GM23338 (cell line): ENCODE measurements at regions not wholly inside any gene's neighbourhood (a gene's known extent, or its start where the extent isn't known, plus 50 kb on each side); places are given as distances from the start of the nearest gene placed in this dataset.

ENCODE experiments used
- ATAC-seq: fragments of 200-7000 bp; cut with Tn5 transposase; 3 replicates; pipeline ENCODE4 v1.9.1; 2020
- DNase-seq: peaks from one replicate; pipeline ENCODE4 v3.0.0-alpha.2; 2015; ENCODE audit warnings: low spot score
- H2AFZ ChIP-seq: fragments of 200-600 bp; sonication (generic); 2 replicates; pipeline ENCODE4 v1.8.0; 2016; ENCODE audit warnings: antibody characterized with exemption, mild to moderate bottlenecking, moderate library complexity
- H3F3A ChIP-seq: fragments of 200-600 bp; sonication (generic); replicated peaks from 2 replicates; pipeline ENCODE4 v1.8.0; 2017; ENCODE audit warnings: antibody characterized with exemption, mixed run types, low read depth
- H3K27ac ChIP-seq: fragments of 200-600 bp; sonication (generic); 2 replicates; pipeline ENCODE4 v1.6.1; 2016; ENCODE audit warnings: low read depth
- H3K27me3 ChIP-seq: fragments of 200-600 bp; sonication (generic); 2 replicates; pipeline ENCODE4 v1.8.0; 2016; ENCODE audit warnings: mild to moderate bottlenecking, mixed run types, moderate library complexity; ENCODE audit not compliant: insufficient read depth
- H3K36me3 ChIP-seq: fragments of 200-600 bp; sonication (generic); 2 replicates; pipeline ENCODE4 v1.8.0; 2016; ENCODE audit warnings: mild to moderate bottlenecking; ENCODE audit not compliant: insufficient read depth
- H3K4me1 ChIP-seq: fragments of 200-600 bp; sonication (generic); 2 replicates; pipeline ENCODE4 v1.8.0; 2016; ENCODE audit warnings: mild to moderate bottlenecking, moderate library complexity; ENCODE audit not compliant: insufficient read depth
- H3K4me2 ChIP-seq: fragments of 200-600 bp; sonication (generic); 2 replicates; pipeline ENCODE4 v1.7.1; 2017; ENCODE audit warnings: mixed run types
- H3K4me3 ChIP-seq: fragments of 200-600 bp; sonication (generic); 2 replicates; pipeline ENCODE4 v1.6.1; 2016; ENCODE audit warnings: mixed run types
- H3K79me2 ChIP-seq: fragments of 200-600 bp; sonication (generic); replicated peaks from 2 replicates; pipeline ENCODE4 v1.8.0; 2017; ENCODE audit warnings: mild to moderate bottlenecking; ENCODE audit not compliant: insufficient read depth
- H3K9me2 ChIP-seq: fragments of 200-600 bp; sonication (generic); 2 replicates; pipeline ENCODE4 v1.8.0; 2017; ENCODE audit not compliant: insufficient read depth
- H4K20me1 ChIP-seq: fragments of 200-600 bp; sonication (generic); replicated peaks from 2 replicates; pipeline ENCODE4 v1.8.0; 2017; ENCODE audit warnings: mild to moderate bottlenecking; ENCODE audit not compliant: insufficient read depth
- H3K27ac Mint-ChIP-seq: 2 replicates; pipeline ENCODE4 v1.8.0; 2020; ENCODE audit warnings: inconsistent platforms, mild to moderate bottlenecking, moderate library complexity, mixed read lengths
- H3K27me3 Mint-ChIP-seq: 3 replicates; pipeline ENCODE4 v1.8.0; 2022; ENCODE audit warnings: low read depth, mild to moderate bottlenecking, moderate library complexity, mixed read lengths, inconsistent platforms; ENCODE audit not compliant: insufficient read depth, poor library complexity
- H3K36me3 Mint-ChIP-seq: 3 replicates; pipeline ENCODE4 v1.8.0; 2021; ENCODE audit warnings: low read depth, mild to moderate bottlenecking, inconsistent platforms, moderate library complexity, mixed read lengths
- H3K4me1 Mint-ChIP-seq: 3 replicates; pipeline ENCODE4 v1.8.0; 2020; ENCODE audit warnings: mild to moderate bottlenecking, inconsistent platforms, mixed read lengths
- H3K4me3 Mint-ChIP-seq: 3 replicates; pipeline ENCODE4 v1.8.0; 2021; ENCODE audit warnings: moderate library complexity, mild to moderate bottlenecking, inconsistent platforms, mixed read lengths
- H3K9me3 Mint-ChIP-seq: 3 replicates; pipeline ENCODE4 v1.8.0; 2020; ENCODE audit warnings: moderate library complexity, mild to moderate bottlenecking, inconsistent platforms, mixed read lengths
- CREB1 ChIP-seq: fragments of 250-450 bp; sonication (Bioruptor Pico); IDR thresholded peaks from 2 replicates; pipeline ENCODE4 v1.5.0; 2020; ENCODE audit warnings: low read depth, mild to moderate bottlenecking, moderate library complexity
- EZH2 ChIP-seq: fragments of 200-600 bp; sonication (generic); IDR thresholded peaks from one replicate; pipeline ENCODE4 v1.8.0; 2017; ENCODE audit warnings: antibody characterized with exemption, mild to moderate bottlenecking, low read depth; ENCODE audit not compliant: unreplicated experiment
- JUNB ChIP-seq: IDR thresholded peaks from one replicate; pipeline ENCODE4 v1.6.1; 2016; ENCODE audit warnings: antibody characterized with exemption; ENCODE audit not compliant: unreplicated experiment
- POLR2AphosphoS5 ChIP-seq: IDR thresholded peaks from 2 replicates; pipeline ENCODE4 v1.6.1; 2016; ENCODE audit warnings: antibody characterized with exemption, low read depth
- TF ChIP-seq, protein P1 (sequence below): fragments of 250-450 bp; sonication (Bioruptor Pico); IDR thresholded peaks from 2 replicates; pipeline ENCODE4 v1.5.0; 2020; ENCODE audit warnings: mild to moderate bottlenecking, moderate library complexity
- TF ChIP-seq, protein P2 (sequence below), 2 experiments: fragments of 200-600 bp in 1 of 2; sonication (generic) in 1 of 2; conservative IDR thresholded peaks; 2 replicates each; pipeline versions ENCODE4 v1.5.1 to v1.6.1; 2016 to 2017; ENCODE audit warnings: antibody characterized with exemption in 2 of 2, low read depth in 2 of 2, mild to moderate bottlenecking in 2 of 2, moderate library complexity in 1 of 2
- TF ChIP-seq, protein P3 (sequence below): IDR thresholded peaks from one replicate; pipeline ENCODE4 v1.6.1; 2018; ENCODE audit warnings: antibody characterized with exemption; ENCODE audit not compliant: unreplicated experiment

DNA sequence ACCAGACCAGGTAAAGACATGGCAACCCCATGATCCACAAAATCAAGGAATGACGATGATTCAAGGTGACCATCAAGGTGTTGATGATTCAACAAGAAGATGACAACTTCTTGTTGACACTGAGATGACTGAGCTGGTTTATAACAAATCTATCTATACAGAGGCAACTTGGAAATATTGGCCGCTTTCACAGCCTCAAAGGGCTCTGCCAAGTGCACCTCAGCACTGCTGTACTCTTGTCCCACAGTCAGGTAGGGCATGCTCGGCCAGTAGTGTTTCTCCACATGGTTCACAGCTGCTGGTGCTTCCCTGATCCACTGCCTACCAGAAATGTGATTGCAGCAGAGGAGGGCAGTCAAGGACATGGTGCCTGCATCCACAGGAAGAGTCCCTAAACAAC is 125.2 kb upstream of the SYT6 start (continued):
- TF ChIP-seq, protein P1, sequence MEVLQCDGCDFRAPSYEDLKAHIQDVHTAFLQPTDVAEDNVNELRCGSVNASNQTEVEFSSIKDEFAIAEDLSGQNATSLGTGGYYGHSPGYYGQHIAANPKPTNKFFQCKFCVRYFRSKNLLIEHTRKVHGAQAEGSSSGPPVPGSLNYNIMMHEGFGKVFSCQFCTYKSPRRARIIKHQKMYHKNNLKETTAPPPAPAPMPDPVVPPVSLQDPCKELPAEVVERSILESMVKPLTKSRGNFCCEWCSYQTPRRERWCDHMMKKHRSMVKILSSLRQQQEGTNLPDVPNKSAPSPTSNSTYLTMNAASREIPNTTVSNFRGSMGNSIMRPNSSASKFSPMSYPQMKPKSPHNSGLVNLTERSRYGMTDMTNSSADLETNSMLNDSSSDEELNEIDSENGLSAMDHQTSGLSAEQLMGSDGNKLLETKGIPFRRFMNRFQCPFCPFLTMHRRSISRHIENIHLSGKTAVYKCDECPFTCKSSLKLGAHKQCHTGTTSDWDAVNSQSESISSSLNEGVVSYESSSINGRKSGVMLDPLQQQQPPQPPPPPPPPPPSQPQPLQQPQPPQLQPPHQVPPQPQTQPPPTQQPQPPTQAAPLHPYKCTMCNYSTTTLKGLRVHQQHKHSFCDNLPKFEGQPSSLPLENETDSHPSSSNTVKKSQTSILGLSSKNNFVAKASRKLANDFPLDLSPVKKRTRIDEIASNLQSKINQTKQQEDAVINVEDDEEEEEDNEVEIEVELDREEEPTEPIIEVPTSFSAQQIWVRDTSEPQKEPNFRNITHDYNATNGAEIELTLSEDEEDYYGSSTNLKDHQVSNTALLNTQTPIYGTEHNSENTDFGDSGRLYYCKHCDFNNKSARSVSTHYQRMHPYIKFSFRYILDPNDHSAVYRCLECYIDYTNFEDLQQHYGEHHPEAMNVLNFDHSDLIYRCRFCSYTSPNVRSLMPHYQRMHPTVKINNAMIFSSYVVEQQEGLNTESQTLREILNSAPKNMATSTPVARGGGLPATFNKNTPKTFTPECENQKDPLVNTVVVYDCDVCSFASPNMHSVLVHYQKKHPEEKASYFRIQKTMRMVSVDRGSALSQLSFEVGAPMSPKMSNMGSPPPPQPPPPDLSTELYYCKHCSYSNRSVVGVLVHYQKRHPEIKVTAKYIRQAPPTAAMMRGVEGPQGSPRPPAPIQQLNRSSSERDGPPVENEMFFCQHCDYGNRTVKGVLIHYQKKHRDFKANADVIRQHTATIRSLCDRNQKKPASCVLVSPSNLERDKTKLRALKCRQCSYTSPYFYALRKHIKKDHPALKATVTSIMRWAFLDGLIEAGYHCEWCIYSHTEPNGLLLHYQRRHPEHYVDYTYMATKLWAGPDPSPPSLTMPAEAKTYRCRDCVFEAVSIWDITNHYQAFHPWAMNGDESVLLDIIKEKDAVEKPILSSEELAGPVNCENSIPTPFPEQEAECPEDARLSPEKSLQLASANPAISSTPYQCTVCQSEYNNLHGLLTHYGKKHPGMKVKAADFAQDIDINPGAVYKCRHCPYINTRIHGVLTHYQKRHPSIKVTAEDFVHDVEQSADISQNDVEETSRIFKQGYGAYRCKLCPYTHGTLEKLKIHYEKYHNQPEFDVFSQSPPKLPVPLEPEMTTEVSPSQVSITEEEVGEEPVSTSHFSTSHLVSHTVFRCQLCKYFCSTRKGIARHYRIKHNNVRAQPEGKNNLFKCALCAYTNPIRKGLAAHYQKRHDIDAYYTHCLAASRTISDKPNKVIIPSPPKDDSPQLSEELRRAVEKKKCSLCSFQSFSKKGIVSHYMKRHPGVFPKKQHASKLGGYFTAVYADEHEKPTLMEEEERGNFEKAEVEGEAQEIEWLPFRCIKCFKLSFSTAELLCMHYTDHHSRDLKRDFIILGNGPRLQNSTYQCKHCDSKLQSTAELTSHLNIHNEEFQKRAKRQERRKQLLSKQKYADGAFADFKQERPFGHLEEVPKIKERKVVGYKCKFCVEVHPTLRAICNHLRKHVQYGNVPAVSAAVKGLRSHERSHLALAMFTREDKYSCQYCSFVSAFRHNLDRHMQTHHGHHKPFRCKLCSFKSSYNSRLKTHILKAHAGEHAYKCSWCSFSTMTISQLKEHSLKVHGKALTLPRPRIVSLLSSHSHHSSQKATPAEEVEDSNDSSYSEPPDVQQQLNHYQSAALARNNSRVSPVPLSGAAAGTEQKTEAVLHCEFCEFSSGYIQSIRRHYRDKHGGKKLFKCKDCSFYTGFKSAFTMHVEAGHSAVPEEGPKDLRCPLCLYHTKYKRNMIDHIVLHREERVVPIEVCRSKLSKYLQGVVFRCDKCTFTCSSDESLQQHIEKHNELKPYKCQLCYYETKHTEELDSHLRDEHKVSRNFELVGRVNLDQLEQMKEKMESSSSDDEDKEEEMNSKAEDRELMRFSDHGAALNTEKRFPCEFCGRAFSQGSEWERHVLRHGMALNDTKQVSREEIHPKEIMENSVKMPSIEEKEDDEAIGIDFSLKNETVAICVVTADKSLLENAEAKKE (CRISPR knock-in tag) = no peak
- TF ChIP-seq EZH2 = no peak

- Histone ChIP-seq H4K20me1 (no peaks in the 10 kb centered on the region), H3K36me3 (no peaks in the 10 kb centered on the region), H3K79me2 (no peaks in the 10 kb centered on the region), H3K4me1 (no peaks in the 10 kb centered on the region), H3K4me3 (no peak overlapping the region), H3F3A (no peaks in the 10 kb centered on the region), H2AFZ (no peak overlapping the region), H3K27ac (no peak overlapping the region), H3K27me3 (no peaks in the 10 kb centered on the region), H3K4me2 (no peak overlapping the region), H3K9me2 (no peaks in the 10 kb centered on the region)
- Mint-ChIP-seq H3K9me3 (no peaks in the 10 kb centered on the region), H3K4me3 (no peak overlapping the region), H3K27me3 (peaks cover 4% of the 10 kb centered on the region), H3K4me1 (no peaks in the 10 kb centered on the region), H3K36me3 (no peaks in the 10 kb centered on the region), H3K27ac (no peak overlapping the region)
- DNase-seq (no peak), ATAC-seq (no peak)
- no peak for TF ChIP-seq JUNB
- TF ChIP-seq EZH2 = no peak
- TF ChIP-seq, protein P2, sequence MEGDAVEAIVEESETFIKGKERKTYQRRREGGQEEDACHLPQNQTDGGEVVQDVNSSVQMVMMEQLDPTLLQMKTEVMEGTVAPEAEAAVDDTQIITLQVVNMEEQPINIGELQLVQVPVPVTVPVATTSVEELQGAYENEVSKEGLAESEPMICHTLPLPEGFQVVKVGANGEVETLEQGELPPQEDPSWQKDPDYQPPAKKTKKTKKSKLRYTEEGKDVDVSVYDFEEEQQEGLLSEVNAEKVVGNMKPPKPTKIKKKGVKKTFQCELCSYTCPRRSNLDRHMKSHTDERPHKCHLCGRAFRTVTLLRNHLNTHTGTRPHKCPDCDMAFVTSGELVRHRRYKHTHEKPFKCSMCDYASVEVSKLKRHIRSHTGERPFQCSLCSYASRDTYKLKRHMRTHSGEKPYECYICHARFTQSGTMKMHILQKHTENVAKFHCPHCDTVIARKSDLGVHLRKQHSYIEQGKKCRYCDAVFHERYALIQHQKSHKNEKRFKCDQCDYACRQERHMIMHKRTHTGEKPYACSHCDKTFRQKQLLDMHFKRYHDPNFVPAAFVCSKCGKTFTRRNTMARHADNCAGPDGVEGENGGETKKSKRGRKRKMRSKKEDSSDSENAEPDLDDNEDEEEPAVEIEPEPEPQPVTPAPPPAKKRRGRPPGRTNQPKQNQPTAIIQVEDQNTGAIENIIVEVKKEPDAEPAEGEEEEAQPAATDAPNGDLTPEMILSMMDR (conservative IDR thresholded peaks at IDR 0.05; ENCODE audit: low read depth in 2 of 2) = no peak
- no peak for TF ChIP-seq CREB1 (CRISPR knock-in tag)
- TF ChIP-seq, protein P3, sequence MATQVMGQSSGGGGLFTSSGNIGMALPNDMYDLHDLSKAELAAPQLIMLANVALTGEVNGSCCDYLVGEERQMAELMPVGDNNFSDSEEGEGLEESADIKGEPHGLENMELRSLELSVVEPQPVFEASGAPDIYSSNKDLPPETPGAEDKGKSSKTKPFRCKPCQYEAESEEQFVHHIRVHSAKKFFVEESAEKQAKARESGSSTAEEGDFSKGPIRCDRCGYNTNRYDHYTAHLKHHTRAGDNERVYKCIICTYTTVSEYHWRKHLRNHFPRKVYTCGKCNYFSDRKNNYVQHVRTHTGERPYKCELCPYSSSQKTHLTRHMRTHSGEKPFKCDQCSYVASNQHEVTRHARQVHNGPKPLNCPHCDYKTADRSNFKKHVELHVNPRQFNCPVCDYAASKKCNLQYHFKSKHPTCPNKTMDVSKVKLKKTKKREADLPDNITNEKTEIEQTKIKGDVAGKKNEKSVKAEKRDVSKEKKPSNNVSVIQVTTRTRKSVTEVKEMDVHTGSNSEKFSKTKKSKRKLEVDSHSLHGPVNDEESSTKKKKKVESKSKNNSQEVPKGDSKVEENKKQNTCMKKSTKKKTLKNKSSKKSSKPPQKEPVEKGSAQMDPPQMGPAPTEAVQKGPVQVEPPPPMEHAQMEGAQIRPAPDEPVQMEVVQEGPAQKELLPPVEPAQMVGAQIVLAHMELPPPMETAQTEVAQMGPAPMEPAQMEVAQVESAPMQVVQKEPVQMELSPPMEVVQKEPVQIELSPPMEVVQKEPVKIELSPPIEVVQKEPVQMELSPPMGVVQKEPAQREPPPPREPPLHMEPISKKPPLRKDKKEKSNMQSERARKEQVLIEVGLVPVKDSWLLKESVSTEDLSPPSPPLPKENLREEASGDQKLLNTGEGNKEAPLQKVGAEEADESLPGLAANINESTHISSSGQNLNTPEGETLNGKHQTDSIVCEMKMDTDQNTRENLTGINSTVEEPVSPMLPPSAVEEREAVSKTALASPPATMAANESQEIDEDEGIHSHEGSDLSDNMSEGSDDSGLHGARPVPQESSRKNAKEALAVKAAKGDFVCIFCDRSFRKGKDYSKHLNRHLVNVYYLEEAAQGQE = no peak
- no peak for TF ChIP-seq POLR2AphosphoS5
Observed at GRCh38 chr1:114278430-114278829, 124.8 kb upstream of the SYT6 start.
